Ascending aorta (tissue), 2 donors: ENCODE measurements at regions not wholly inside any gene's neighbourhood (a gene's known extent, or its start where the extent isn't known, plus 50 kb on each side); places are given as distances from the start of the nearest gene placed in this dataset.
"Not testable (repeated sequence)": the region's sequence is repeated elsewhere in the genome, so short reads cannot be mapped to it uniquely, and the experiment has no call there.

ENCODE experiments used
- DNase-seq, 2 donors: peaks; one replicate each; pipeline ENCODE4 v3.0.0-alpha.2; 2019; ENCODE audit warnings: low spot score in 2 of 2
- H3K27ac ChIP-seq, 2 donors: fragments of 200-600 bp; sonication (generic); one replicate each; pipeline ENCODE4 v1.5.1; 2016 to 2017; ENCODE audit warnings: mild to moderate bottlenecking in 1 of 2
- H3K27me3 ChIP-seq: fragments of 200-600 bp; sonication (generic); one replicate; pipeline ENCODE4 v1.5.1; 2017
- H3K36me3 ChIP-seq, 2 donors: fragments of 200-600 bp; sonication (generic); one replicate each; pipeline ENCODE4 v1.5.1; 2016
- H3K4me1 ChIP-seq, 2 donors: fragments of 200-600 bp; sonication (generic); one replicate each; pipeline ENCODE4 v1.5.1; 2016 to 2017; ENCODE audit warnings: mild to moderate bottlenecking in 1 of 2
- H3K4me3 ChIP-seq, 2 donors: fragments of 200-600 bp; sonication (generic); one replicate each; pipeline ENCODE4 v1.5.1; 2016 to 2017; ENCODE audit warnings: mild to moderate bottlenecking in 1 of 2
- H3K9me3 ChIP-seq, 2 donors: fragments of 200-600 bp; sonication (generic); one replicate each; pipeline ENCODE4 v1.5.1; 2016
- CTCF ChIP-seq, 3 experiments: fragments of 200-600 bp in 2 of 3; fragments of 450-650 bp in 1 of 3; sonication (generic) in 2 of 3; IDR thresholded peaks; one replicate each; pipeline ENCODE4 v1.5.1; 2016 to 2019; ENCODE audit warnings: antibody characterized with exemption in 3 of 3, mild to moderate bottlenecking in 1 of 3, moderate library complexity in 1 of 3
- intact Hi-C: fragments of 100-400 bp; cut with DNase I; formaldehyde crosslinking; loops from one replicate; pipeline ENCODE4 v1.15.1; 2023

GRCh38 chr6:12627053-12627452, 89.5 kb upstream of the PHACTR1 start:
- Histone ChIP-seq H3K36me3 (no peaks in the 10 kb centered on the region), H3K27me3 (no peaks in the 10 kb centered on the region), H3K27ac (no peak overlapping the region), H3K9me3 (no peaks in the 10 kb centered on the region), H3K4me3 (no peak overlapping the region), H3K4me1 (no peaks in the 10 kb centered on the region)
- TF ChIP-seq CTCF (IDR thresholded peaks at IDR 0.05) = no peak
- intact Hi-C loops = no loop called here
- DNase-seq = no peak

GRCh38 chr6:12628327-12628726, 88.2 kb upstream of the PHACTR1 start:
- H3K9me3 ChIP-seq = no peaks in the 10 kb centered on the region
- no peak for TF ChIP-seq CTCF (IDR thresholded peaks at IDR 0.05)
- H3K4me1 ChIP-seq = no peaks in the 10 kb centered on the region
- no peak overlapping the region for H3K27ac ChIP-seq
- intact Hi-C loops = no loop called here
- no peaks in the 10 kb centered on the region for H3K36me3 ChIP-seq
- H3K27me3 ChIP-seq = no peaks in the 10 kb centered on the region
- DNase-seq = no peak
- H3K4me3 ChIP-seq = no peak overlapping the region

GRCh38 chr6:12633746-12634145, 82.8 kb upstream of the PHACTR1 start:
- not testable (repeated sequence) for H3K27ac ChIP-seq

GRCh38 chr6:12635375-12635774, 81.2 kb upstream of the PHACTR1 start:
- Histone ChIP-seq H3K27ac (no peak overlapping the region), H3K4me1 (peaks cover 0 to 10% of the 10 kb centered on the region in 2 donors), H3K4me3 (no peak overlapping the region), H3K36me3 (no peaks in the 10 kb centered on the region), H3K27me3 (no peaks in the 10 kb centered on the region), H3K9me3 (no peaks in the 10 kb centered on the region)
- intact Hi-C loops = no loop called here
- no peak for TF ChIP-seq CTCF (IDR thresholded peaks at IDR 0.05)
- no peak for DNase-seq

More at GRCh38 chr6:12633746-12634145, 82.8 kb upstream of the PHACTR1 start:
- H3K4me3 ChIP-seq, intact Hi-C loops, H3K9me3 ChIP-seq, DNase-seq, H3K27me3 ChIP-seq, H3K4me1 ChIP-seq, H3K36me3 ChIP-seq: not testable (repeated sequence)

GRCh38 chr6:12635813-12636212, 80.8 kb upstream of the PHACTR1 start:
- Histone ChIP-seq H3K36me3 (no peaks in the 10 kb centered on the region), H3K9me3 (peaks cover 0 to 3% of the 10 kb centered on the region in 2 donors), H3K27ac (no peak overlapping the region), H3K4me1 (peaks cover 0 to 10% of the 10 kb centered on the region in 2 donors), H3K4me3 (no peak overlapping the region), H3K27me3 (no peaks in the 10 kb centered on the region)
- intact Hi-C loops = no loop called here
- no peak for DNase-seq
- TF ChIP-seq CTCF (IDR thresholded peaks at IDR 0.05) = no peak

GRCh38 chr6:12636336-12636735, 80.2 kb upstream of the PHACTR1 start:
- Histone ChIP-seq H3K9me3 (peaks cover 0 to 6% of the 10 kb centered on the region in 2 donors), H3K27me3 (no peaks in the 10 kb centered on the region), H3K4me1 (peaks cover 0 to 10% of the 10 kb centered on the region in 2 donors), H3K27ac (no peak overlapping the region), H3K4me3 (no peak overlapping the region), H3K36me3 (no peaks in the 10 kb centered on the region)
- no peak for DNase-seq
- TF ChIP-seq CTCF (IDR thresholded peaks at IDR 0.05) = peak in 1 of 3 experiments; percentile 13
- intact Hi-C loops = no loop called here
